ENCODE measurements at regions not wholly inside any gene's neighbourhood (a gene's known extent, or its start where the extent isn't known, plus 50 kb on each side); places are given as distances from the start of the nearest gene placed in this dataset.

- H3K27me3 ChIP-seq (ENCODE audit: control insufficient read depth, insufficient read depth, low read length), result no peaks in the 10 kb centered on the region
- no peak overlapping the region for H3K4me3 ChIP-seq (ENCODE audit: low read depth, low read length)
- no peaks in the 10 kb centered on the region for H3K36me3 ChIP-seq (ENCODE audit: control insufficient read depth, insufficient read depth, low read length)
- no peak for TF ChIP-seq CTCF (IDR thresholded peaks at IDR 0.05; ENCODE audit: insufficient read depth, low read length, severe bottlenecking)
- DNase-seq (ENCODE audit: low read depth), result no peak
- no peak for FAIRE-seq
Measured at GRCh38 chr12:33593753-33594152, 154.1 kb upstream of the SYT10 start.

- Histone ChIP-seq H3K27me3 (ENCODE audit: control insufficient read depth, insufficient read depth, low read length) (no peaks in the 10 kb centered on the region), H3K36me3 (ENCODE audit: control insufficient read depth, insufficient read depth, low read length) (no peaks in the 10 kb centered on the region), H3K4me3 (ENCODE audit: low read depth, low read length) (no peak overlapping the region)
- no peak for TF ChIP-seq CTCF (IDR thresholded peaks at IDR 0.05; ENCODE audit: insufficient read depth, low read length, severe bottlenecking)
- DNase-seq (ENCODE audit: low read depth) (peak; percentile 13), FAIRE-seq (no peak)
Measured at GRCh38 chr12:33596061-33596460, 156.4 kb upstream of the SYT10 start.

- no peaks in the 10 kb centered on the region for H3K27me3 ChIP-seq (ENCODE audit: control insufficient read depth, insufficient read depth, low read length)
- no peak overlapping the region for H3K4me3 ChIP-seq (ENCODE audit: low read depth, low read length)
- no peak for TF ChIP-seq CTCF (IDR thresholded peaks at IDR 0.05; ENCODE audit: insufficient read depth, low read length, severe bottlenecking)
- H3K36me3 ChIP-seq (ENCODE audit: control insufficient read depth, insufficient read depth, low read length), result no peaks in the 10 kb centered on the region
- DNase-seq (ENCODE audit: low read depth), result no peak
- FAIRE-seq, result no peak
Measured at GRCh38 chr12:33596814-33597213, 157.2 kb upstream of the SYT10 start.

- FAIRE-seq (no peak), DNase-seq (ENCODE audit: low read depth) (no peak)
- H3K36me3 ChIP-seq (ENCODE audit: control insufficient read depth, insufficient read depth, low read length), result no peaks in the 10 kb centered on the region
- H3K27me3 ChIP-seq (ENCODE audit: control insufficient read depth, insufficient read depth, low read length), result no peaks in the 10 kb centered on the region
- TF ChIP-seq CTCF (IDR thresholded peaks at IDR 0.05; ENCODE audit: insufficient read depth, low read length, severe bottlenecking), result no peak
- H3K4me3 ChIP-seq (ENCODE audit: low read depth, low read length), result no peak overlapping the region
Measured at GRCh38 chr12:33602515-33602914, 162.9 kb upstream of the SYT10 start.

GRCh38 chr12:33605757-33606156 is 166.1 kb upstream of the SYT10 start:
- Histone ChIP-seq H3K36me3 (ENCODE audit: control insufficient read depth, insufficient read depth, low read length) (no peaks in the 10 kb centered on the region), H3K27me3 (ENCODE audit: control insufficient read depth, insufficient read depth, low read length) (no peaks in the 10 kb centered on the region), H3K4me3 (ENCODE audit: low read depth, low read length) (no peak overlapping the region)
- peak; percentile 47 for DNase-seq (ENCODE audit: low read depth)
- FAIRE-seq, result no peak
- peak; percentile 41 for TF ChIP-seq CTCF (IDR thresholded peaks at IDR 0.05; ENCODE audit: insufficient read depth, low read length, severe bottlenecking)

- TF ChIP-seq CTCF (IDR thresholded peaks at IDR 0.05; ENCODE audit: insufficient read depth, low read length, severe bottlenecking), result no peak
- FAIRE-seq, result no peak
- no peak for DNase-seq (ENCODE audit: low read depth)
Measured at GRCh38 chr12:33609910-33610309, 170.3 kb upstream of the SYT10 start.

More at GRCh38 chr12:33609910-33610309, 170.3 kb upstream of the SYT10 start:
- no peaks in the 10 kb centered on the region for H3K36me3 ChIP-seq (ENCODE audit: control insufficient read depth, insufficient read depth, low read length)
- H3K27me3 ChIP-seq (ENCODE audit: control insufficient read depth, insufficient read depth, low read length), result no peaks in the 10 kb centered on the region
- no peak overlapping the region for H3K4me3 ChIP-seq (ENCODE audit: low read depth, low read length)
